ENCODE measurements at regions not wholly inside any gene's neighbourhood (a gene's known extent, or its start where the extent isn't known, plus 50 kb on each side); places are given as distances from the start of the nearest gene placed in this dataset.

GRCh38 chr10:128921389-128922022, 545.5 kb upstream of the MGMT start:
- H3K27ac Mint-ChIP-seq, result no peak overlapping the region
- H3K9me3 Mint-ChIP-seq, result no peaks in the 10 kb centered on the region
- no peak for DNase-seq
- CTCF ChIA-PET, result no interaction called here
- no peaks in the 10 kb centered on the region for H3K36me3 Mint-ChIP-seq
- H3K27me3 Mint-ChIP-seq, result peaks cover 20% of the 10 kb centered on the region
- H3K4me1 Mint-ChIP-seq, result peaks cover 7% of the 10 kb centered on the region
- H3K4me3 Mint-ChIP-seq, result no peak overlapping the region

- no peaks in the 10 kb centered on the region for H3K36me3 Mint-ChIP-seq
- CTCF ChIA-PET, result no interaction called here
- peaks cover 14% of the 10 kb centered on the region for H3K27me3 Mint-ChIP-seq
Observed at GRCh38 chr10:128922172-128922571, 544.9 kb upstream of the MGMT start.

GRCh38 chr10:128922619-128923196, 544.3 kb upstream of the MGMT start:
- CTCF ChIA-PET, result no interaction called here
- H3K36me3 Mint-ChIP-seq, result no peaks in the 10 kb centered on the region
- peaks cover 7% of the 10 kb centered on the region for H3K4me1 Mint-ChIP-seq
- no peak overlapping the region for H3K27ac Mint-ChIP-seq
- H3K27me3 Mint-ChIP-seq, result peaks cover 9% of the 10 kb centered on the region
- no peaks in the 10 kb centered on the region for H3K9me3 Mint-ChIP-seq
- no peak for DNase-seq
- H3K4me3 Mint-ChIP-seq, result no peak overlapping the region

More at GRCh38 chr10:128922172-128922571, 544.9 kb upstream of the MGMT start:
- Mint-ChIP-seq H3K27ac (no peak overlapping the region), H3K4me3 (no peak overlapping the region), H3K9me3 (no peaks in the 10 kb centered on the region), H3K4me1 (peaks cover 7% of the 10 kb centered on the region)
- DNase-seq, result no peak

GRCh38 chr10:128924918-128925317, 542.1 kb upstream of the MGMT start:
- H3K36me3 Mint-ChIP-seq, result no peaks in the 10 kb centered on the region
- H3K4me1 Mint-ChIP-seq, result peaks cover 7% of the 10 kb centered on the region
- CTCF ChIA-PET, result no interaction called here
- no peaks in the 10 kb centered on the region for H3K9me3 Mint-ChIP-seq
- no peak for DNase-seq
- H3K27me3 Mint-ChIP-seq, result peaks cover 13% of the 10 kb centered on the region
- H3K4me3 Mint-ChIP-seq, result no peak overlapping the region
- H3K27ac Mint-ChIP-seq, result no peak overlapping the region

- no peak overlapping the region for H3K4me3 Mint-ChIP-seq
- H3K9me3 Mint-ChIP-seq, result no peaks in the 10 kb centered on the region
- H3K27ac Mint-ChIP-seq, result no peak overlapping the region
Observed at GRCh38 chr10:128926711-128927110, 540.3 kb upstream of the MGMT start.

GRCh38 chr10:128927497-128928161, 539.4 kb upstream of the MGMT start:
- H3K27ac Mint-ChIP-seq, result no peak overlapping the region
- H3K4me3 Mint-ChIP-seq, result no peak overlapping the region
- DNase-seq, result no peak
- CTCF ChIA-PET, result no interaction called here
- H3K27me3 Mint-ChIP-seq, result peaks cover 20% of the 10 kb centered on the region
- H3K9me3 Mint-ChIP-seq, result no peaks in the 10 kb centered on the region
- no peaks in the 10 kb centered on the region for H3K36me3 Mint-ChIP-seq
- H3K4me1 Mint-ChIP-seq, result no peaks in the 10 kb centered on the region

More at GRCh38 chr10:128926711-128927110, 540.3 kb upstream of the MGMT start:
- no peaks in the 10 kb centered on the region for H3K36me3 Mint-ChIP-seq
- CTCF ChIA-PET, result no interaction called here
- H3K4me1 Mint-ChIP-seq, result peaks cover 4% of the 10 kb centered on the region
- no peak for DNase-seq
- H3K27me3 Mint-ChIP-seq, result peaks cover 17% of the 10 kb centered on the region

- Mint-ChIP-seq H3K36me3 (no peaks in the 10 kb centered on the region), H3K9me3 (no peaks in the 10 kb centered on the region), H3K4me1 (no peaks in the 10 kb centered on the region), H3K27me3 (peaks cover 15% of the 10 kb centered on the region), H3K4me3 (no peak overlapping the region), H3K27ac (no peak overlapping the region)
- no peak for DNase-seq
- CTCF ChIA-PET, result no interaction called here
Observed at GRCh38 chr10:128928231-128928836, 538.7 kb upstream of the MGMT start.

GRCh38 chr10:128929131-128929530, 537.9 kb upstream of the MGMT start:
- no peak overlapping the region for H3K27ac Mint-ChIP-seq
- CTCF ChIA-PET, result no interaction called here
- H3K36me3 Mint-ChIP-seq, result no peaks in the 10 kb centered on the region
- no peak overlapping the region for H3K4me3 Mint-ChIP-seq
- no peak for DNase-seq
- no peaks in the 10 kb centered on the region for H3K9me3 Mint-ChIP-seq
- H3K4me1 Mint-ChIP-seq, result peaks cover 2% of the 10 kb centered on the region
- H3K27me3 Mint-ChIP-seq, result peaks cover 11% of the 10 kb centered on the region

- H3K27ac Mint-ChIP-seq, result no peak overlapping the region
- CTCF ChIA-PET, result no interaction called here
- H3K36me3 Mint-ChIP-seq, result no peaks in the 10 kb centered on the region
- peaks cover 8% of the 10 kb centered on the region for H3K4me1 Mint-ChIP-seq
- H3K27me3 Mint-ChIP-seq, result peaks cover 11% of the 10 kb centered on the region
- H3K9me3 Mint-ChIP-seq, result no peaks in the 10 kb centered on the region
- no peak overlapping the region for H3K4me3 Mint-ChIP-seq
- DNase-seq, result no peak
Observed at GRCh38 chr10:128929767-128930166, 537.3 kb upstream of the MGMT start.

- CTCF ChIA-PET, result no interaction called here
- Mint-ChIP-seq H3K36me3 (no peaks in the 10 kb centered on the region), H3K27me3 (peaks cover 11% of the 10 kb centered on the region), H3K9me3 (no peaks in the 10 kb centered on the region), H3K4me1 (peaks cover 11% of the 10 kb centered on the region), H3K4me3 (no peak overlapping the region), H3K27ac (no peak overlapping the region)
- DNase-seq, result no peak
Observed at GRCh38 chr10:128930515-128930914, 536.5 kb upstream of the MGMT start.

- Mint-ChIP-seq H3K36me3 (no peaks in the 10 kb centered on the region), H3K27me3 (peaks cover 11% of the 10 kb centered on the region), H3K4me1 (peaks cover 11% of the 10 kb centered on the region), H3K9me3 (no peaks in the 10 kb centered on the region), H3K4me3 (no peak overlapping the region), H3K27ac (no peak overlapping the region)
- CTCF ChIA-PET, result no interaction called here
- DNase-seq, result no peak
Observed at GRCh38 chr10:128932071-128932820, 534.8 kb upstream of the MGMT start.

GRCh38 chr10:128934492-128934891, 532.5 kb upstream of the MGMT start:
- Mint-ChIP-seq H3K9me3 (no peaks in the 10 kb centered on the region), H3K4me1 (peaks cover 11% of the 10 kb centered on the region), H3K27ac (no peak overlapping the region), H3K36me3 (no peaks in the 10 kb centered on the region), H3K27me3 (peaks cover 11% of the 10 kb centered on the region), H3K4me3 (no peak overlapping the region)
- CTCF ChIA-PET, result no interaction called here
- no peak for DNase-seq

GRCh38 chr10:128936392-128936791, 530.6 kb upstream of the MGMT start:
- CTCF ChIA-PET, result no interaction called here
- Mint-ChIP-seq H3K27ac (no peak overlapping the region), H3K9me3 (no peaks in the 10 kb centered on the region)

GRCh38 chr10:128938558-128938957, 528.5 kb upstream of the MGMT start:
- Mint-ChIP-seq H3K36me3 (no peaks in the 10 kb centered on the region), H3K4me1 (peaks cover 11% of the 10 kb centered on the region), H3K27ac (no peak overlapping the region), H3K4me3 (no peak overlapping the region), H3K27me3 (peaks cover 3% of the 10 kb centered on the region), H3K9me3 (peaks cover 2% of the 10 kb centered on the region)
- CTCF ChIA-PET, result no interaction called here
- DNase-seq, result no peak

More at GRCh38 chr10:128936392-128936791, 530.6 kb upstream of the MGMT start:
- Mint-ChIP-seq H3K4me1 (peaks cover 11% of the 10 kb centered on the region), H3K4me3 (no peak overlapping the region), H3K27me3 (peaks cover 10% of the 10 kb centered on the region), H3K36me3 (no peaks in the 10 kb centered on the region)
- DNase-seq, result no peak

Measured in activated naive CD4-positive, alpha-beta T cell treated with anti-CD3 and anti-CD28 coated beads, Interleukin-2, amount 10 ng/mL, durations not matched to agents 7 days and 5 days (primary cell).